K562 (cell line): ENCODE measurements at regions not wholly inside any gene's neighbourhood (a gene's known extent, or its start where the extent isn't known, plus 50 kb on each side); places are given as distances from the start of the nearest gene placed in this dataset.

Source experiments
- JUNB ChIP-seq: fragments of 450-650 bp; formaldehyde crosslinking; conservative IDR thresholded peaks from 2 replicates; pipeline ENCODE4 v1.4.0; 2020; ENCODE audit warnings: mild to moderate bottlenecking
- MYNN ChIP-seq, 2 experiments: sonication (generic); formaldehyde crosslinking in 1 of 2; IDR thresholded peaks; 2 replicates each; pipeline versions ENCODE4 v1.5.0 to v1.6.1; 2016 to 2020; ENCODE audit warnings: antibody characterized with exemption in 1 of 2, missing genetic modification reagents in 1 of 2
- SPI1 ChIP-seq: IDR thresholded peaks from 2 replicates; pipeline ENCODE4 v1.6.1; 2011; ENCODE audit warnings: low read depth, low read length, control low read depth, borderline replicate concordance
- ZNF133 ChIP-seq: fragments of 250-450 bp; sonication (Bioruptor Pico); IDR thresholded peaks from 2 replicates; pipeline ENCODE4 v1.4.0; 2020; ENCODE audit warnings: mild to moderate bottlenecking
- ZNF165 ChIP-seq: fragments of 250-450 bp; sonication (Bioruptor Pico); IDR thresholded peaks from 2 replicates; pipeline ENCODE4 v1.4.0; 2020; ENCODE audit warnings: borderline replicate concordance

DNA sequence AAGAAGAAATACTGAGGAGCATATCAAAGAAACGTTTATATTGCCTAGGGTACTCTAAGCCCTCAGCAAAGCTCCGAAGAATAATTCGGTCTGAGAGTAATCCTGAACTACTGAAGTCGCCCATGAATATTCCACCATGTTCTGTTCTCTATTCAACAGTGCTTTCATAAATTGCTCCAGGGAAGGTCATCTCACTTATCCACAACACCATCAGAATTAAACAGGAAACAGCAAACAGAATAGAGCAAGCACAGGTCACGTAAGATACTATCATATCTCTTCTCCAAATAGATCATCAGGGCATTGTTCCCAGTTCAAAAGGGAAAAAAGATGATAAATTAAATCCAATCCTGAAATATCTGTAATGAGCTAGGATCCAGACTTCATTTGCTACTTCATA lies 325.6 kb downstream of the DEPDC1B start:
- TF ChIP-seq SPI1 (no peak), MYNN (IDR thresholded peaks at IDR 0.05) (no peak), MYNN (CRISPR knock-in tag; IDR thresholded peaks at IDR 0.05) (no peak), ZNF133 (CRISPR knock-in tag) (no peak), ZNF165 (no peak), JUNB (CRISPR knock-in tag) (no peak)
